MM.1S (cell line): ENCODE measurements at regions not wholly inside any gene's neighbourhood (a gene's known extent, or its start where the extent isn't known, plus 50 kb on each side); places are given as distances from the start of the nearest gene placed in this dataset.

Experiments used
- DNase-seq: peaks from one replicate; pipeline ENCODE4 v3.0.0-alpha.2; 2015
- H2AFZ ChIP-seq: fragments of 300-600 bp; sonication (generic); 2 replicates; pipeline ENCODE4 v1.6.0; 2016; ENCODE audit warnings: antibody characterized with exemption, low read length
- H3F3A ChIP-seq: fragments of 300-600 bp; sonication (generic); 2 replicates; pipeline ENCODE4 v1.6.1; 2016; ENCODE audit warnings: mild to moderate bottlenecking, antibody characterized with exemption, low read length, moderate library complexity, mixed read lengths; ENCODE audit not compliant: insufficient read depth
- H3K27ac ChIP-seq: fragments of 300-600 bp; sonication (generic); 2 replicates; pipeline ENCODE4 v1.5.1; 2016; ENCODE audit warnings: mild to moderate bottlenecking, low read length
- H3K27me3 ChIP-seq: fragments of 300-600 bp; sonication (generic); replicated peaks from 2 replicates; pipeline ENCODE4 v1.6.0; 2016; ENCODE audit warnings: low read length; ENCODE audit not compliant: insufficient read depth
- H3K36me3 ChIP-seq: fragments of 300-600 bp; sonication (generic); replicated peaks from 2 replicates; pipeline ENCODE4 v1.6.1; 2016; ENCODE audit warnings: mild to moderate bottlenecking, low read length, mixed read lengths; ENCODE audit not compliant: insufficient read depth
- H3K4me1 ChIP-seq: fragments of 300-600 bp; sonication (generic); 2 replicates; pipeline ENCODE4 v1.6.1; 2016; ENCODE audit warnings: low read length, mixed read lengths
- H3K4me2 ChIP-seq: fragments of 300-600 bp; sonication (generic); 2 replicates; pipeline ENCODE4 v1.6.0; 2016; ENCODE audit warnings: low read depth, low read length
- H3K4me3 ChIP-seq: fragments of 300-600 bp; sonication (generic); 2 replicates; pipeline ENCODE4 v1.5.1; 2016; ENCODE audit warnings: low read length, mixed read lengths
- H3K79me2 ChIP-seq: fragments of 300-600 bp; sonication (generic); 2 replicates; pipeline ENCODE4 v1.6.1; 2016; ENCODE audit warnings: mixed run types, low read length, mixed read lengths
- H3K9ac ChIP-seq: fragments of 300-600 bp; sonication (generic); 2 replicates; pipeline ENCODE4 v1.6.1; 2016; ENCODE audit warnings: low read length, mixed read lengths
- H3K9me2 ChIP-seq: fragments of 300-600 bp; sonication (generic); replicated peaks from 2 replicates; pipeline ENCODE4 v1.6.1; 2016; ENCODE audit warnings: mild to moderate bottlenecking, low read length, mixed read lengths; ENCODE audit not compliant: insufficient read depth
- H3K9me3 ChIP-seq: fragments of 300-600 bp; sonication (generic); replicated peaks from 2 replicates; pipeline ENCODE4 v1.6.1; 2016; ENCODE audit warnings: mild to moderate bottlenecking, low read length, mixed read lengths; ENCODE audit not compliant: insufficient read depth
- H4K20me1 ChIP-seq: fragments of 300-600 bp; sonication (generic); 2 replicates; pipeline ENCODE4 v1.6.1; 2016; ENCODE audit warnings: mild to moderate bottlenecking, low read length, moderate library complexity, mixed read lengths; ENCODE audit not compliant: insufficient read depth
- EZH2 ChIP-seq: fragments of 300-600 bp; sonication (generic); optimal IDR thresholded peaks from 2 replicates; pipeline ENCODE3; 2017; ENCODE audit warnings: low read depth, mild to moderate bottlenecking, antibody characterized with exemption, low read length, mixed read lengths
- EZH2phosphoT487 ChIP-seq: fragments of 300-600 bp; sonication (generic); IDR thresholded peaks from 2 replicates; pipeline ENCODE4 v1.6.1; 2018; ENCODE audit warnings: antibody characterized with exemption, low read length
- TF ChIP-seq, protein P1 (sequence below): fragments of 300-600 bp; sonication (generic); IDR thresholded peaks from 2 replicates; pipeline ENCODE4 v1.5.1; 2016; ENCODE audit warnings: antibody characterized with exemption, low read length, mixed read lengths

- Histone ChIP-seq H3K27ac (no peak overlapping the region), H3K9ac (no peak overlapping the region), H4K20me1 (no peaks in the 10 kb centered on the region), H3K4me2 (no peak overlapping the region), H3K9me3 (no peaks in the 10 kb centered on the region), H3K79me2 (no peaks in the 10 kb centered on the region), H3K27me3 (no peaks in the 10 kb centered on the region), H3K36me3 (no peaks in the 10 kb centered on the region), H3K4me1 (no peaks in the 10 kb centered on the region), H3K9me2 (no peaks in the 10 kb centered on the region), H3F3A (no peaks in the 10 kb centered on the region), H2AFZ (no peak overlapping the region), H3K4me3 (no peak overlapping the region)
- TF ChIP-seq, protein P1, sequence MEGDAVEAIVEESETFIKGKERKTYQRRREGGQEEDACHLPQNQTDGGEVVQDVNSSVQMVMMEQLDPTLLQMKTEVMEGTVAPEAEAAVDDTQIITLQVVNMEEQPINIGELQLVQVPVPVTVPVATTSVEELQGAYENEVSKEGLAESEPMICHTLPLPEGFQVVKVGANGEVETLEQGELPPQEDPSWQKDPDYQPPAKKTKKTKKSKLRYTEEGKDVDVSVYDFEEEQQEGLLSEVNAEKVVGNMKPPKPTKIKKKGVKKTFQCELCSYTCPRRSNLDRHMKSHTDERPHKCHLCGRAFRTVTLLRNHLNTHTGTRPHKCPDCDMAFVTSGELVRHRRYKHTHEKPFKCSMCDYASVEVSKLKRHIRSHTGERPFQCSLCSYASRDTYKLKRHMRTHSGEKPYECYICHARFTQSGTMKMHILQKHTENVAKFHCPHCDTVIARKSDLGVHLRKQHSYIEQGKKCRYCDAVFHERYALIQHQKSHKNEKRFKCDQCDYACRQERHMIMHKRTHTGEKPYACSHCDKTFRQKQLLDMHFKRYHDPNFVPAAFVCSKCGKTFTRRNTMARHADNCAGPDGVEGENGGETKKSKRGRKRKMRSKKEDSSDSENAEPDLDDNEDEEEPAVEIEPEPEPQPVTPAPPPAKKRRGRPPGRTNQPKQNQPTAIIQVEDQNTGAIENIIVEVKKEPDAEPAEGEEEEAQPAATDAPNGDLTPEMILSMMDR, result no peak
- TF ChIP-seq EZH2 (no peak), EZH2phosphoT487 (no peak)
- DNase-seq, result no peak
Observed at GRCh38 chr1:221122501-221122900, 243.3 kb downstream of the HLX start.

DNA sequence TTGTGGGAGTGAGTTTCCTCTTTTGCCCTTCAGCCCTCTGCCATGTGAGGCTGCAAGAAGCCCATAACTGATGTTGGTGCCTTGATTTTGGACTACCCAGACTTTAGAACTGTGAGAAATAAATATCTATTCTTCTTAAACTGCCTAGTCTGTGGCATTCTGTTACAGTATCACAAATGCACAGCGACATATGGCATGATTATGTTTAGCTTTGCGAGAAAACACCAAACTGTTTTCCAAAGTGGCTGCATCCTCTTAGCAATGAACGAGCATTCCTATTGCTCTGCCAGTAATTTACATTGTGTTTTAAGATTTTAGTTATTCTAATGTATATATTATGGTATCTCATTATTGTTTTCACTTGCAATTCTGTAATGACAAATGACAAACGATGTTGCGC is 246.7 kb downstream of the HLX start:
- no peaks in the 10 kb centered on the region for H3K27me3 ChIP-seq
- H3K4me1 ChIP-seq, result no peaks in the 10 kb centered on the region
- H3K79me2 ChIP-seq, result no peaks in the 10 kb centered on the region
- H4K20me1 ChIP-seq, result no peaks in the 10 kb centered on the region
- H3K9me3 ChIP-seq, result no peaks in the 10 kb centered on the region
- no peak overlapping the region for H2AFZ ChIP-seq
- H3F3A ChIP-seq, result no peaks in the 10 kb centered on the region
- H3K9ac ChIP-seq, result no peak overlapping the region
- H3K36me3 ChIP-seq, result no peaks in the 10 kb centered on the region
- no peak overlapping the region for H3K27ac ChIP-seq
- TF ChIP-seq, protein P1, result no peak
- TF ChIP-seq EZH2phosphoT487, result no peak
- no peak for TF ChIP-seq EZH2
- no peak overlapping the region for H3K4me3 ChIP-seq
- no peak for DNase-seq
- no peaks in the 10 kb centered on the region for H3K9me2 ChIP-seq
- H3K4me2 ChIP-seq, result no peak overlapping the region

DNA sequence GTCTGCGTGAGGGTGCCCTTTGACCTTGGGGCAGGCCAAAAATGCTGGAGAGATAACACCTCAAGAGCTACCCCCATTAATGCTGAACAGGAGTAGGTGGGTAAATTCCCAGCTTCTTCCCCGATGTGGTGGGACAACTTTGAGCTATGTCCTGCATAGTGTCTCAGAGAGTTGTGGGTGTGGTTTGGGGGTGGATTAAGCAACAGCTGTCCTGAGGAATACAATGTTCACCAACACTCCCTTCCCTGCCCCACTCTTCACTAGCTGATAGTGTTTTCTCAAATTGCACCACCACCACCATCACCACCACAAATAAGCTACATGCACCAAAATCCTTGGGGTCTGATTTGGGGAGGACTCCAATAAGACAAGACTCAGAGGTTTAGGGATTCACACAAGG is 258.4 kb downstream of the HLX start:
- Histone ChIP-seq H3K27me3 (no peaks in the 10 kb centered on the region), H3K9me2 (no peaks in the 10 kb centered on the region), H2AFZ (no peak overlapping the region), H4K20me1 (no peaks in the 10 kb centered on the region), H3K9ac (no peak overlapping the region), H3K4me3 (no peak overlapping the region), H3K79me2 (no peaks in the 10 kb centered on the region), H3F3A (no peaks in the 10 kb centered on the region), H3K4me1 (no peaks in the 10 kb centered on the region), H3K4me2 (no peak overlapping the region), H3K27ac (no peak overlapping the region), H3K36me3 (no peaks in the 10 kb centered on the region), H3K9me3 (no peaks in the 10 kb centered on the region)
- TF ChIP-seq EZH2phosphoT487, result no peak
- TF ChIP-seq EZH2, result no peak
- TF ChIP-seq, protein P1, result no peak
- DNase-seq, result no peak
